GM23248 (cell line): ENCODE measurements at regions not wholly inside any gene's neighbourhood (a gene's known extent, or its start where the extent isn't known, plus 50 kb on each side); places are given as distances from the start of the nearest gene placed in this dataset.

Experiments used
- DNase-seq: peaks from one replicate; pipeline ENCODE4 v3.0.0-alpha.2; 2015
- H2AFZ ChIP-seq: fragments of 200-600 bp; sonication (generic); 2 replicates; pipeline ENCODE4 v1.6.1; 2016; ENCODE audit warnings: antibody characterized with exemption
- H3F3A ChIP-seq: fragments of 200-600 bp; sonication (generic); 2 replicates; pipeline ENCODE4 v1.6.1; 2016; ENCODE audit warnings: mild to moderate bottlenecking, antibody characterized with exemption, mixed run types; ENCODE audit not compliant: insufficient read depth
- H3K27ac ChIP-seq: fragments of 200-600 bp; sonication (generic); 2 replicates; pipeline ENCODE4 v1.5.1; 2016; ENCODE audit warnings: mild to moderate bottlenecking
- H3K27me3 ChIP-seq: fragments of 200-600 bp; sonication (generic); replicated peaks from 2 replicates; pipeline ENCODE4 v1.6.1; 2016; ENCODE audit warnings: mild to moderate bottlenecking; ENCODE audit not compliant: insufficient read depth
- H3K36me3 ChIP-seq: fragments of 200-600 bp; sonication (generic); 2 replicates; pipeline ENCODE4 v1.6.1; 2016; ENCODE audit warnings: low read depth, mild to moderate bottlenecking
- H3K4me1 ChIP-seq: fragments of 200-600 bp; sonication (generic); 2 replicates; pipeline ENCODE4 v1.6.1; 2016; ENCODE audit warnings: mild to moderate bottlenecking; ENCODE audit not compliant: insufficient read depth
- H3K4me2 ChIP-seq: fragments of 200-600 bp; sonication (generic); one replicate; pipeline ENCODE4 v1.6.1; 2016; ENCODE audit warnings: mild to moderate bottlenecking; ENCODE audit not compliant: unreplicated experiment
- H3K4me3 ChIP-seq: fragments of 200-600 bp; sonication (generic); 2 replicates; pipeline ENCODE4 v1.5.1; 2016; ENCODE audit warnings: mild to moderate bottlenecking
- H3K79me2 ChIP-seq: fragments of 200-600 bp; sonication (generic); 2 replicates; pipeline ENCODE4 v1.6.1; 2016; ENCODE audit warnings: mild to moderate bottlenecking; ENCODE audit not compliant: insufficient read depth
- H3K9ac ChIP-seq: fragments of 200-600 bp; sonication (generic); 2 replicates; pipeline ENCODE4 v1.6.1; 2016; ENCODE audit warnings: mild to moderate bottlenecking
- H3K9me2 ChIP-seq: fragments of 200-600 bp; sonication (generic); 2 replicates; pipeline ENCODE4 v1.6.1; 2016; ENCODE audit warnings: mixed run types, mild to moderate bottlenecking, moderate library complexity; ENCODE audit not compliant: insufficient read depth
- H3K9me3 ChIP-seq: fragments of 200-600 bp; sonication (generic); one replicate; pipeline ENCODE4 v1.6.1; 2017; ENCODE audit warnings: low read depth
- H4K20me1 ChIP-seq: fragments of 200-600 bp; sonication (generic); 2 replicates; pipeline ENCODE4 v1.6.0; 2016; ENCODE audit not compliant: insufficient read depth
- EZH2 ChIP-seq: fragments of 200-600 bp; sonication (generic); IDR thresholded peaks from 2 replicates; pipeline ENCODE4 v1.6.1; 2018; ENCODE audit warnings: antibody characterized with exemption, mild to moderate bottlenecking; ENCODE audit not compliant: insufficient read depth, poor library complexity, severe bottlenecking
- EZH2phosphoT487 ChIP-seq: fragments of 200-600 bp; sonication (generic); IDR thresholded peaks from 2 replicates; pipeline ENCODE4 v1.6.1; 2018; ENCODE audit warnings: antibody characterized with exemption, moderate library complexity, mild to moderate bottlenecking, low read depth; ENCODE audit not compliant: insufficient read depth
- WGBS, 2 experiments: methylation state at CpG; one replicate each; pipeline ENCODE4 v1.1.6; 2015 to 2017; ENCODE audit warnings: low lambda C conversion rate in 2 of 2, low coverage in 1 of 2; ENCODE audit errors: missing lambda C conversion rate in 2 of 2; 5-methylcytosine and 5-hydroxymethylcytosine counted together
- in situ Hi-C: fragments of 300-500 bp; cut with MboI; formaldehyde crosslinking; loops from 2 replicates; pipeline ENCODE4 v1.15.0; 2020

DNA sequence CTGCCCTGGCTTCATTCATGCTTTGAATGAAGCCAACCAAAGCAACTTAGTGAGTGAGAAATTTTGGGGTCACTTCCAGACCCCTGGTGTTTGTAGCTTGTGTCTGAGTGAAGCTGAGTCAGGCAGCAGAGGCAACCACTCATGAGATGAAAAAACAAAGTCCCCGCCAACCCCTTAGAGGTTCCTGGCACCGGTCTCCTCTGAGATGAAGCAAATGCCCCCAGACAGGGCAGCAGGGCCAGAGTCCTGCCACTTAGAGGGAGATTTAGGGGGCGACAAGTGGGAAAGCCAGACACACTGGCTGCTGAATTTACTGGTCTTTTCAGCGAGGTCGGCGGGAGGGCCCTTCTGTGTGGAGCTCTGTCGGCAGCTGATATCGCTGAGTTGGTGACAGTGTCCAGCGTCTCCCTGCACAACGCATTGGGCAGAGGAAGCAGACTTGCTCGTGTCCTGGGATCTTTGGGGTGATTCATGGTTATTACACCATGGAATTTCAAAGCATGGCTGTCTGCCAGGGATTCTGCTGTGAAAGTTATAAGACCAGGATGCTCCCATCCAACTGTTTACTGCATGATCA lies 482.6 kb downstream of the MIAT start:
- H3K4me1 ChIP-seq = peaks cover 23% of the 10 kb centered on the region
- no peaks in the 10 kb centered on the region for H4K20me1 ChIP-seq
- H3F3A ChIP-seq = peaks cover 31% of the 10 kb centered on the region
- no peaks in the 10 kb centered on the region for H3K27me3 ChIP-seq
- 51 to 52% methylated on average over 11 of the region's 11 CpGs for WGBS, 2 experiments
- in situ Hi-C loops = no loop called here
- H3K9me3 ChIP-seq = no peaks in the 10 kb centered on the region
- peak; percentile 89 for DNase-seq
- no peak for TF ChIP-seq EZH2phosphoT487
- TF ChIP-seq EZH2 = no peak
- peak overlapping the region; percentile 31 for H3K4me2 ChIP-seq
- no peaks in the 10 kb centered on the region for H3K9me2 ChIP-seq
- no peak overlapping the region for H2AFZ ChIP-seq
- no peaks in the 10 kb centered on the region for H3K36me3 ChIP-seq
- peak overlapping the region; percentile 41 for H3K27ac ChIP-seq
- no peak overlapping the region for H3K9ac ChIP-seq
- no peak overlapping the region for H3K4me3 ChIP-seq
- H3K79me2 ChIP-seq = no peaks in the 10 kb centered on the region

DNA sequence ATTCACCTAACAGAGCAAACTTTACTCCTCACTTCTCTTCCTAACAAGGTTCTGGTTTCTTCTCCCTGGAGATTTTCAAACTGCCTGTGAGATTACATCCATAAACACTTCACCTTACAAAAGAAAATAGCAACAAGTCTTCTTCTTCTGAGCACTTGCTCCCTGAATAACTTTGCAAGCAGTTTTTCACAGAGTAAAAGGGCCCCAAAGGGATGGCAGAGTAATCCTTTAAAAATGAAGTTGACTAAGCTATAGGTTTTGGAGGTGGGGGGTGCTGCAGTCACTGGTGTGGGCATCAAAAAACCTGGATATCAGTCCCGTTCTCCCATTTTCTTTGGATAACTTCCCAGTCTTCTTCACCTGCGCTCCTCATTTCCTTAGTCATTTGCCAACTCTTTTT lies 484.9 kb downstream of the MIAT start:
- H3K9me2 ChIP-seq = no peaks in the 10 kb centered on the region
- H3K4me1 ChIP-seq = peaks cover 11% of the 10 kb centered on the region; the same call in 1 of the 2 replicates
- DNase-seq = no peak
- no peak for TF ChIP-seq EZH2
- TF ChIP-seq EZH2phosphoT487 = no peak
- 72 to 76% methylated on average over 2 of the region's 2 CpGs for WGBS, 2 experiments
- no peaks in the 10 kb centered on the region for H3K79me2 ChIP-seq
- peak overlapping the region; percentile 43 for H3K4me2 ChIP-seq
- H3K9ac ChIP-seq = no peak overlapping the region
- in situ Hi-C loops = no loop called here
- no peak overlapping the region for H2AFZ ChIP-seq
- no peak overlapping the region for H3K27ac ChIP-seq
- no peaks in the 10 kb centered on the region for H3K27me3 ChIP-seq
- H4K20me1 ChIP-seq = no peaks in the 10 kb centered on the region
- no peaks in the 10 kb centered on the region for H3K36me3 ChIP-seq
- H3K4me3 ChIP-seq = no peak overlapping the region
- H3F3A ChIP-seq = peaks cover 19% of the 10 kb centered on the region
- H3K9me3 ChIP-seq = no peaks in the 10 kb centered on the region

DNA sequence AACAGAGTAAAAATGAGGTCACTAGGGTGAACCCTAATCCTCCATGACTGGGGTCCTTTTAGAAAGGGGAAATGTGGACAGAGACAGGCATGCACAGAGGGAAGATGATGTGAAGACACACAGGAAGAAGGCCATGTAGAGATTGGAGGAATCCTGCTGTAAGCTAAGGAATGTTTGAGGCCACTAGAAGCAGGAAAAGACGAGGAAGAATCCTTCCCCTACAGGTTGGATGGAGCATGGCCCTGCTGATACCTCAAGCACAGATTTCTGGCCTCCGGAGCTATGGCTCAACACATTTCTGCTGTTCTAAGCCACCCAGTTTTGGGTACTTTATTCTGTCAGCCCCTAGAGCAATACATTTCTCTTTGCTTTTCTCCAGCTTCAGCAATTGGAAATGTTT lies 486.9 kb downstream of the MIAT start:
- H3K36me3 ChIP-seq = no peaks in the 10 kb centered on the region
- no peaks in the 10 kb centered on the region for H3K9me2 ChIP-seq
- no peak overlapping the region for H3K27ac ChIP-seq
- no peak overlapping the region for H2AFZ ChIP-seq
- H3F3A ChIP-seq = peaks cover 19% of the 10 kb centered on the region
- H3K9ac ChIP-seq = no peak overlapping the region
- DNase-seq = no peak
- in situ Hi-C loops = no loop called here
- TF ChIP-seq EZH2 (no peak), EZH2phosphoT487 (no peak)
- no peaks in the 10 kb centered on the region for H3K9me3 ChIP-seq
- no peaks in the 10 kb centered on the region for H3K79me2 ChIP-seq
- WGBS, 2 experiments = 58 to 69% methylated on average over 2 of the region's 2 CpGs
- peaks cover 11% of the 10 kb centered on the region; the same call in 1 of the 2 replicates for H3K4me1 ChIP-seq
- H3K4me3 ChIP-seq = no peak overlapping the region
- no peak overlapping the region for H3K4me2 ChIP-seq
- H4K20me1 ChIP-seq = no peaks in the 10 kb centered on the region
- H3K27me3 ChIP-seq = no peaks in the 10 kb centered on the region

DNA sequence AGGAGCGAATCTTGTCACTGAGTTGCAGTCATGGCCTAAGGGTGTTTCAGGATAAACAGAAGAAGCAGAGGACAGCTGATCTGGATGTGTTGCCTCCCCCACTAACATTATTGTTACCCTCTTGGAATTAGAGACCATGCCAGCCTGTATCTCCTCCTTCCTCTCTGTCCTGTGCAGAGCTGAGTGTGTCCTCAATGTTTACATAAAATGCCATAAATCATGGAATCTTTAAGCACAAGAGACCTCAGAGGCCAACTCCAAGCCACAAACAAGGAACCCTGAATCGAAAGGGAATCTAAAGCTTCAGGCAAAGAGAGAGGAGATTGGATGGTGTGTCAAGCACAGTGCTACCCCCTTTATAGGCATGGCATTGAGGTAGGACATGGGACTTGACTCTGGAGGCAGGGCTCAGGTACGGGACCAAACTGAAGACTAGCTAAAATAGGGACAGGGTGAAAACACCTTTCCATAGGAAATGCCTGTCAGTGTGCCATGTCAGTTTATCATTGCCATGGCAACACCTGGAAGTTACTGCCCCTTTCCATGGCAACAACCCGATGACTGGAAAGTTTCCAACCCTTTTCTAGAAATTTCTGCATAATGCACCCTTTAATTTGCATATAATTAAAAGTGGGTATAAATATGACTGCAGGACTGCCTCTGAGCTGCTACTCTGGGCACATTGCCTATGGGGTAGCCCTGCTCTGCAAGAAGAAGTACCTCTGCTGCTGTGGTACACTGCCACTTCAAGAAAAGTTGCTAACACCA lies 489.7 kb downstream of the MIAT start:
- 80 to 91% methylated on average over 4 of the region's 4 CpGs for WGBS, 2 experiments
- Histone ChIP-seq H3K4me3 (no peak overlapping the region), H3K27ac (no peak overlapping the region), H3K27me3 (no peaks in the 10 kb centered on the region), H3K9me3 (no peaks in the 10 kb centered on the region), H3K4me1 (peaks cover 24% of the 10 kb centered on the region), H3K4me2 (no peak overlapping the region), H3K9me2 (no peaks in the 10 kb centered on the region), H3K36me3 (no peaks in the 10 kb centered on the region), H4K20me1 (no peaks in the 10 kb centered on the region), H3F3A (0 out of 2 replicates have a peak, but pooled peaks cover 6% of the 10 kb centered on the region), H3K9ac (no peak overlapping the region), H2AFZ (no peak overlapping the region), H3K79me2 (no peaks in the 10 kb centered on the region)
- DNase-seq = no peak
- in situ Hi-C loops = no loop called here
- TF ChIP-seq EZH2phosphoT487 (no peak), EZH2 (no peak)
